ENCODE measurements at regions not wholly inside any gene's neighbourhood (a gene's known extent, or its start where the extent isn't known, plus 50 kb on each side); places are given as distances from the start of the nearest gene placed in this dataset.

- H3K27me3 ChIP-seq, result no peaks in the 10 kb centered on the region
- no peaks in the 10 kb centered on the region for H3K9me3 ChIP-seq
- TF ChIP-seq CTCF (IDR thresholded peaks at IDR 0.05; ENCODE audit: low read depth, low read length), result no peak
- DNase-seq, result no peak
- no peaks in the 10 kb centered on the region for H3K4me1 ChIP-seq
- no peaks in the 10 kb centered on the region for H3K36me3 ChIP-seq
- H3K4me3 ChIP-seq (ENCODE audit: low read depth, low read length), result no peak overlapping the region
These were observed 85.8 kb upstream of the ARHGEF3 start for GRCh38 chr3:56887402-56888025.

GRCh38 chr3:56886314-56886713 lies 84.6 kb upstream of the ARHGEF3 start:
- no peaks in the 10 kb centered on the region for H3K27me3 ChIP-seq
- H3K4me3 ChIP-seq (ENCODE audit: low read depth, low read length), result no peak overlapping the region
- no peak for TF ChIP-seq CTCF (IDR thresholded peaks at IDR 0.05; ENCODE audit: low read depth, low read length)
- H3K4me1 ChIP-seq, result no peaks in the 10 kb centered on the region
- no peak for DNase-seq
- H3K36me3 ChIP-seq, result no peaks in the 10 kb centered on the region
- H3K9me3 ChIP-seq, result no peaks in the 10 kb centered on the region

- TF ChIP-seq CTCF (IDR thresholded peaks at IDR 0.05; ENCODE audit: low read depth, low read length), result no peak
- H3K36me3 ChIP-seq, result no peaks in the 10 kb centered on the region
- no peaks in the 10 kb centered on the region for H3K27me3 ChIP-seq
- no peak for DNase-seq
- no peak overlapping the region for H3K4me3 ChIP-seq (ENCODE audit: low read depth, low read length)
- H3K4me1 ChIP-seq, result no peaks in the 10 kb centered on the region
- H3K9me3 ChIP-seq, result no peaks in the 10 kb centered on the region
These were observed 84.1 kb upstream of the ARHGEF3 start for GRCh38 chr3:56885879-56886278.

GRCh38 chr3:56885453-56885852 lies 83.7 kb upstream of the ARHGEF3 start:
- no peak for DNase-seq
- no peak for TF ChIP-seq CTCF (IDR thresholded peaks at IDR 0.05; ENCODE audit: low read depth, low read length)
- Histone ChIP-seq H3K27me3 (no peaks in the 10 kb centered on the region), H3K9me3 (no peaks in the 10 kb centered on the region), H3K36me3 (no peaks in the 10 kb centered on the region), H3K4me1 (no peaks in the 10 kb centered on the region), H3K4me3 (ENCODE audit: low read depth, low read length) (no peak overlapping the region)

- H3K4me3 ChIP-seq (ENCODE audit: low read depth, low read length), result no peak overlapping the region
These were observed 82.6 kb upstream of the ARHGEF3 start for GRCh38 chr3:56884387-56884786.

More at GRCh38 chr3:56884387-56884786, 82.6 kb upstream of the ARHGEF3 start:
- H3K4me1 ChIP-seq, result no peaks in the 10 kb centered on the region
- no peaks in the 10 kb centered on the region for H3K9me3 ChIP-seq
- no peak for DNase-seq
- no peaks in the 10 kb centered on the region for H3K27me3 ChIP-seq
- H3K36me3 ChIP-seq, result no peaks in the 10 kb centered on the region
- no peak for TF ChIP-seq CTCF (IDR thresholded peaks at IDR 0.05; ENCODE audit: low read depth, low read length)
